ENCODE measurements at regions not wholly inside any gene's neighbourhood (a gene's known extent, or its start where the extent isn't known, plus 50 kb on each side); places are given as distances from the start of the nearest gene placed in this dataset.
"Not testable (repeated sequence)": the region's sequence is repeated elsewhere in the genome, so short reads cannot be mapped to it uniquely, and the experiment has no call there.

- Histone ChIP-seq H3K27me3 (ENCODE audit: control insufficient read depth, insufficient read depth, low read length) (no peaks in the 10 kb centered on the region), H2AFZ (no peak overlapping the region), H3K4me3 (ENCODE audit: low read depth, low read length) (no peak overlapping the region), H3K4me1 (no peaks in the 10 kb centered on the region), H3K4me2 (ENCODE audit: low read length) (no peak overlapping the region), H3K79me2 (no peaks in the 10 kb centered on the region), H3K9me3 (ENCODE audit: control insufficient read depth, low read length) (no peaks in the 10 kb centered on the region), H3K36me3 (ENCODE audit: control insufficient read depth, insufficient read depth, low read length) (no peaks in the 10 kb centered on the region), H3K27ac (no peak overlapping the region), H3K9ac (no peak overlapping the region)
- TF ChIP-seq CTCF (IDR thresholded peaks at IDR 0.05) = no peak
These were observed 270.5 kb downstream of the BCAT1 start for GRCh38 chr12:24678436-24678835.

- H3K27me3 ChIP-seq (ENCODE audit: control insufficient read depth, insufficient read depth, low read length) = no peaks in the 10 kb centered on the region
- H3K4me2 ChIP-seq (ENCODE audit: low read length) = no peak overlapping the region
- TF ChIP-seq CTCF (IDR thresholded peaks at IDR 0.05) = no peak
These were observed 280.3 kb downstream of the BCAT1 start for GRCh38 chr12:24668563-24668962.

GRCh38 chr12:24664161-24664880, 284.6 kb downstream of the BCAT1 start:
- no peak for TF ChIP-seq CTCF (IDR thresholded peaks at IDR 0.05)
- H3K9me3 ChIP-seq (ENCODE audit: control insufficient read depth, low read length) = no peaks in the 10 kb centered on the region
- no peaks in the 10 kb centered on the region for H3K36me3 ChIP-seq (ENCODE audit: control insufficient read depth, insufficient read depth, low read length)
- H3K27ac ChIP-seq = no peak overlapping the region
- no peaks in the 10 kb centered on the region for H3K4me1 ChIP-seq
- H3K4me3 ChIP-seq (ENCODE audit: low read depth, low read length) = no peak overlapping the region
- no peak overlapping the region for H3K4me2 ChIP-seq (ENCODE audit: low read length)
- no peak overlapping the region for H2AFZ ChIP-seq
- no peaks in the 10 kb centered on the region for H3K27me3 ChIP-seq (ENCODE audit: control insufficient read depth, insufficient read depth, low read length)
- no peak overlapping the region for H3K9ac ChIP-seq
- H3K79me2 ChIP-seq = no peaks in the 10 kb centered on the region

More at GRCh38 chr12:24668563-24668962, 280.3 kb downstream of the BCAT1 start:
- Histone ChIP-seq H3K9ac (no peak overlapping the region), H3K9me3 (ENCODE audit: control insufficient read depth, low read length) (no peaks in the 10 kb centered on the region), H3K27ac (no peak overlapping the region), H3K36me3 (ENCODE audit: control insufficient read depth, insufficient read depth, low read length) (no peaks in the 10 kb centered on the region), H3K79me2 (no peaks in the 10 kb centered on the region), H3K4me3 (ENCODE audit: low read depth, low read length) (no peak overlapping the region), H3K4me1 (no peaks in the 10 kb centered on the region), H2AFZ (no peak overlapping the region)

GRCh38 chr12:24661657-24662096, 287.2 kb downstream of the BCAT1 start:
- Histone ChIP-seq H3K9ac (no peak overlapping the region), H3K4me2 (ENCODE audit: low read length) (no peak overlapping the region), H2AFZ (no peak overlapping the region), H3K27ac (no peak overlapping the region), H3K9me3 (ENCODE audit: control insufficient read depth, low read length) (no peaks in the 10 kb centered on the region), H3K27me3 (ENCODE audit: control insufficient read depth, insufficient read depth, low read length) (no peaks in the 10 kb centered on the region), H3K79me2 (no peaks in the 10 kb centered on the region), H3K4me3 (ENCODE audit: low read depth, low read length) (no peak overlapping the region), H3K4me1 (no peaks in the 10 kb centered on the region), H3K36me3 (ENCODE audit: control insufficient read depth, insufficient read depth, low read length) (no peaks in the 10 kb centered on the region)
- no peak for TF ChIP-seq CTCF (IDR thresholded peaks at IDR 0.05)

GRCh38 chr12:24659016-24659415, 289.9 kb downstream of the BCAT1 start:
- Histone ChIP-seq H3K4me3 (ENCODE audit: low read depth, low read length) (no peak overlapping the region), H3K4me2 (ENCODE audit: low read length) (no peak overlapping the region), H3K27me3 (ENCODE audit: control insufficient read depth, insufficient read depth, low read length) (no peaks in the 10 kb centered on the region), H3K4me1 (no peaks in the 10 kb centered on the region), H3K9me3 (ENCODE audit: control insufficient read depth, low read length) (no peaks in the 10 kb centered on the region), H2AFZ (no peak overlapping the region), H3K9ac (no peak overlapping the region), H3K79me2 (no peaks in the 10 kb centered on the region), H3K27ac (no peak overlapping the region), H3K36me3 (ENCODE audit: control insufficient read depth, insufficient read depth, low read length) (no peaks in the 10 kb centered on the region)
- no peak for TF ChIP-seq CTCF (IDR thresholded peaks at IDR 0.05)

GRCh38 chr12:24654344-24654743, 294.6 kb downstream of the BCAT1 start:
- H3K27ac ChIP-seq = not testable (repeated sequence)

More at GRCh38 chr12:24654344-24654743, 294.6 kb downstream of the BCAT1 start:
- H3K36me3 ChIP-seq (ENCODE audit: control insufficient read depth, insufficient read depth, low read length); H3K27me3 ChIP-seq (ENCODE audit: control insufficient read depth, insufficient read depth, low read length); H3K79me2 ChIP-seq; H3K4me1 ChIP-seq; H3K4me3 ChIP-seq (ENCODE audit: low read depth, low read length); H3K9me3 ChIP-seq (ENCODE audit: control insufficient read depth, low read length); H2AFZ ChIP-seq; H3K9ac ChIP-seq; H3K4me2 ChIP-seq (ENCODE audit: low read length): not testable (repeated sequence)
